Cardiac septum (tissue), 1 donor: ENCODE measurements at regions not wholly inside any gene's neighbourhood (a gene's known extent, or its start where the extent isn't known, plus 50 kb on each side); places are given as distances from the start of the nearest gene placed in this dataset.
"Not testable (repeated sequence)": the region's sequence is repeated elsewhere in the genome, so short reads cannot be mapped to it uniquely, and the experiment has no call there.

Source experiments
- DNase-seq: peaks from one replicate; pipeline ENCODE4 v3.0.0-alpha.2; 2020; ENCODE audit warnings: low spot score
- intact Hi-C: fragments of 100-400 bp; cut with DNase I; formaldehyde crosslinking; loops from one replicate; pipeline ENCODE4 v1.14.0; 2022
- donor health status: DM: no; HTN: no; CAD: no.

DNA sequence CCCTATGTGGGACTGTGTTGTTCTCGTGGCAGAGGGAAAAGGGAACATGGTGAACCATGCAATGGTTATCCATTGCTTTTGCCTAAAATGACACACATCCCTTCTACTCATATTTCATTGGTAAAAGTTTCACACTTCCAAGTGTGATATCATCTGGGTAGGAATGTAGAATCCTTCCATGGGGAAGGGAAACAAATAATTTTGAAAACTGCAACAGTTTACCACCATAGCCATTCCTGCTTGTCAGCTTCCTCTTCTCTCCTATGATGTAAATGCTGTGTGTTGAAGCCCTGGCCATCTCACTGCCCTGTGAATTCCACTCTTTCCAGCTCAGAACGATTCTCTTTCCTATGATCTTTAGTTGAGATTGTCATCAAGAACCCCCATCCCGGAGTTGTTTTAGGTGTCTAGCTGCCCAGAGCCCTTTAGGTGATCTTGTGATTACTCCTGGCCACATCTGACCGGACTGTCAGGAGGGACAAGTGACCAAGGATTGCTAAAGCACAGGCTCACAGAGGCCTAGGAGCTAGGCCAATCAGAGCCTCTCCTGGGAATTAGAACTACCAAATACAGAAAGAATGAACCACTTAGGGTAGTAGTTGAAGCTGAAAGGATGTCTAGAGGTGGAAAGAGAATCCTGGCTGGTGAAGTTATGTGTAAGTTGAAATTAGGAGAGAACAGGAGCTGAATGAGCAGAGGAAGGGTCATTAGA lies 84.6 kb downstream of the VCPKMT start:
- no peak for DNase-seq
- intact Hi-C loops: no loop called here

GRCh38 chr14:50032462-50033167 lies 83.8 kb downstream of the VCPKMT start:
- DNase-seq, intact Hi-C loops: not testable (repeated sequence)

- intact Hi-C loops: no loop called here
- no peak for DNase-seq
Measured at GRCh38 chr14:50035214-50035613, 81.2 kb downstream of the VCPKMT start.

DNA sequence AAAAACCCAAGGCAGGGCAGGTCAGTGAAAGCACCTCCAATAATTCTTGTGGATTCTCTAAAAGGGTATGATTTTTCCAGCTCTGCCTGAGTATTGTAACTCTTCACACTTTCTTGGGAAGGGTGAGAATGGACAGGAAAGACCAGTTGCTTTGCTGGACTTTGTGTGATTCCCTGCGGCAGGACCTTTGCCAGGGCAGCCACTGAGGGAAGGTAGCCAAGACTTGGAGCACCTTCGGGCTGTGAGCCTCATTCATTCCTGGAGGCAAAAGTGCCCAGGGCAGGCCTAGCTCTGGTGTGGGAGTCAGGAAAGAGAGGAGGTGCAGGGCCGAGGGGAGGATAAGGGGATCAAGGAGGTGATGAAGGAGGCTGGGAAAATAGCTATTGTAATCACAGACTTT lies 80.2 kb downstream of the VCPKMT start:
- intact Hi-C loops: no loop called here
- DNase-seq: no peak

- DNase-seq: no peak
- intact Hi-C loops: no loop called here
Measured at GRCh38 chr14:50036637-50037036, 79.7 kb downstream of the VCPKMT start.

- intact Hi-C loops: no loop called here
- no peak for DNase-seq
Measured at GRCh38 chr14:50037240-50037639, 79.1 kb downstream of the VCPKMT start.

DNA sequence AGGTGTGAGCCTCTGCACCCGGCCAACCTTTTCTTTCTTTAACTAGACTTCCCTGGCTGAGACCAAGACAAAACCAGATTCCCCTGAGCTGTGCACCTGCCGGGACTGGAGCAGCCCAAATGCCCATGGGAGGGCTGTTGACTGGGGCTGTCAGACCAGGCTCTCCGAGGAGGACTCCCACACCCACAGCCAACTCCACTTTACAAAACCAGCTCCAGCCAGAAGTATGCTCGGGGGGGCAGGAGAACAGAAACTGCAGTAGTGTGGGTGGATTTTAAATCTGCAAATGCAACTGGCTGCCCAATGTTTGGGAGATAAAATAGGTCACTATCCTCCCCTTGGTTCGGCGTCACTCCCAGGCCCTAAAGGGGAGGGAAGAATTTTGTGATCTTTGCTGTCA lies 78.5 kb downstream of the VCPKMT start:
- intact Hi-C loops: no loop called here
- no peak for DNase-seq

GRCh38 chr14:50038398-50039119 lies 77.8 kb downstream of the VCPKMT start:
- intact Hi-C loops: no loop called here
- no peak for DNase-seq

- DNase-seq: no peak
Measured at GRCh38 chr14:50039120-50039517, 77.3 kb downstream of the VCPKMT start.

GRCh38 chr14:50039734-50040400 lies 76.5 kb downstream of the VCPKMT start:
- DNase-seq: no peak
- intact Hi-C loops: no loop called here

More at GRCh38 chr14:50039120-50039517, 77.3 kb downstream of the VCPKMT start:
- intact Hi-C loops: no loop called here

DNA sequence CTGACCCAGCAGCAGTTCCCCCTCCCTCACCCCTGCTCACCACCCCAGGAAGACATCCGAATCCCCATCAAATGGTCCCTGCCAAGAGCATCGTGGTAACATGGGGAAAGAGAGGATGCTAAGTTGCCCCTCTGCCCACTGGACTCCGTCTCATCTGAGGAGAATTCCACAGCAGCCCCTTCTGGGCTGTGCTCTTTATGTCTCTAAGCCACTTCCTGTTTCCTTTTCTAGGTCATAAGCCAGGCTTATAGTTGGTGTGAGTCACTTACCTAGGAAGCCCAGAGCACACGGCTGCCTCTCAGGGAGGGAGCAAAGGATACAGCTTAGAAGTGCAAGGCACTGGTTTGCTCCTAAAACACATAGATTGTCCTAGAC lies 76.0 kb downstream of the VCPKMT start:
- intact Hi-C loops: no loop called here

DNA sequence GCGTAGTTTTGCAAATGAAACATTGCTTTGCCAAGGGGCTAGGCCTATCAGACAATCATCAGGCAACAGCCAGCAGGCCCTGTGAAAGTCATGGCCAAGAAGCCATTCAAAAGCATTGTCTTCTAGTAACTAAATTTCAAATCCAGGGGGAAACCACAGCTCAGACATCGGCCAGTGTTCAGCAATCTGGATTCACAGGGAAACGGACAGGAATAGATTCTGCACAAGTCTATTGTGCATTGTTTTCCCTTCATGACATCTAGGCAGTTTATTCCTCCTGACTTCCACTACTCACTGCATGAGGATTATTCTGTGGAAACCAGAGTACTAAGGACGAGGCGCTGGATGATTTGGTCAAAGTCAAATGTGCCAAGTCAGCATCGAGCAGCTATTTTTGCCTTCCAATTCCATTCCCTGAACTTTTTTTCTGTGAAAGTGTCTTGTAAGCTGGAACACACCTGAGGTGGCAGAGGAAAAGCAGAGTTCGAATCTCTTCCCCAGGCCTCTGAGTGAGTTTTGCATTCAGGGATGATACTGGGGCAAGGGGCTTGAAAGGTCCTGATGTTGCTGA lies 75.4 kb downstream of the VCPKMT start:
- no peak for DNase-seq
- intact Hi-C loops: no loop called here

More for the DNA sequence above, 76.0 kb downstream of the VCPKMT start:
- no peak for DNase-seq

DNA sequence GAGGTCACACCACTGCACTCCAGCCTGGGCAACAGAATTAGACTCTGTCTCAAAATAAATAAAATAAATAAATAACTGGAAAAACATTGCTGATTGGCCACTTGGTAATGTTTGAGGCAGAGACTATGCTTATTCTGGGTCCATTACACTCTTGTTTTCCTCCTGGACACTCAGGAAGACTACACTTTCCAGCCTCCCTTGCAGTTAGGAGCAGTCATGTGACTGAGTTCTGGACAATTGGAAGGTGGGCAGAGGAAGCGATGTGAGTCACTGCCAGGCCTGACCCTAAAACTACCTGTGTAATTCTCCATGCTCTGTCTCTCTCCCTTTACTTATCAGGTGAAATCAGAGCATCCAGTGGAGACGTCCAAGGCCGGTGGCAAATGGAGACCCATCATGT lies 74.4 kb downstream of the VCPKMT start:
- no peak for DNase-seq
- intact Hi-C loops: no loop called here

DNA sequence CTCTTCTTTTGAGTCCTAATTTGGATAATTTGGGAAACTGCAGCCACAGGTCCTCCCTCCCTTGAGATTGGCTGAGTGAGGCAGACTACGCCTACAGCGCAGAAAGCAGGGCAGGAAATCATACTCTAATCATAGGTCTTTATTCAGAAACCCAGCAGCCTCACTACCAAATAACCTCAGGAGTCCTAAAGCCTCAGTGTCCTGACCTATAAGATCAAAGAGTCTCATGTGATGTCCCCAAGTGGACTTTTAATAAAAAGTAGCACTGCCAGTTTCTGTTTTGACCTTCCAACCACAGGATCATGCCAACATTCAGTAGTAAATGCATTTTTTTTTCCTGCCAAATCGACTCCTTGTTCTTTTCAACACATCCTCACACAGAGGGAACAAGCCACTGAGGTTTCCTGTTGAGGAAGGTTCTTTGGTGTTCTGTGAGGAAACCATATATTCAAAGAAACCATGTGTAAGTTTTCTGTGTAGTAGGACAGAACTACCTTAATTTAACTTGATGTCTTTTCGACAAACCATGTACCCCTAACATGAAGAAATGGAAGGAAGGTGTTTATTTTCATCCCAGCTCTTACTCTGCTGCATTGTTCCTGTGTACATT lies 72.2 kb downstream of the VCPKMT start:
- intact Hi-C loops: no loop called here
- no peak for DNase-seq

DNA sequence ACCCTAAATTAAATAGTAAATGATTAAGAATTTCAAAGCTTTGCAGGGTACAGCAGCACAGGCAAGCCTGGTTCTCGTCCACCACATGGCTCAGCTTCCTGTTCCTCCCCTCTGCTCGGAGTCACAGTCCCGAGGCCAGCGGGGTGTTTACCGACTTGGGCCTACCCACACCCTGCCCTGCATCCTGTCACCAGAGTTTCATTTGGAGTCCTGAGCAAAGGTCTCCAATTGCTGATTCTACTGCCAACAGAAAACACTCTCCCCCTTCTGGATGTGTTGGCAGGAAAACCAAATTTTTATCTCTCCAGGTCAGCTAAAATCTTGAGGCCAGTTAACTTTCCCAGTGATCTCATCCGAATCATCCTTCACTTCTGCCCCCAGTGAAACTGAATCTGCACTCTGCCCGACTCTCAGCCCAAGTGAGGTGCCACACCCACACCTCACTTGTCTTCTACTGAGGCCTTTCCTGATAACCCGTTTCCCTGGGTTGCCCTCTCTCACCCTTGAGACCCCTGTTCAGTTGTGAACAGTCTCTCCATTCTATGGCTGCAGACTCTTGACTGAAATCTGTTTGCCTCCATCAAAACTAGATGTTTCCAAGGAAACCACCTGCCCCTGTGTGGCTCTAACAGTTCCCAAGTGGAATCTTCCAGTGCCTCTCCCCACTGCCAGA lies 71.2 kb downstream of the VCPKMT start:
- intact Hi-C loops: loop anchor here (5.0 kb wide), 1 partner anchor 43 kb away; no protein-coding TSS in a partner anchor
- peak; percentile 90 for DNase-seq

DNA sequence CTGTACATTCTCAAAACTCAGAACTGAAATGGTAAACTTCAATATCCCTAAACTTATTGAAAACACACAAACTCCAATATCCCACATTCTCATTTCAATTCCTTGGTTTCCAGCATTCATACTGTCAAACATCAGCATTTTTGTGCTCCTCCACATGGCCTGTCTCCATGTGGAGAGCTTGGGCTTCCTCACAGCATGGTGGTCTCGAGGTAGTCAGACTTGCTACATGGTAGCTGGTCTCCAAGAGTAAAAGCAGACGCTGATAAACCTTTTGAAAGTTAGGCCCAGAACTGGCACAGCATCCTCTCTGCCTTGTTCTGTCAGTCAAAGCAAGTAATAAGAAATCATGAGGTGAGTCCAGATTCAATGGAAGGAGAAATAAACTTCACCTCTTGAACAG lies 70.5 kb downstream of the VCPKMT start:
- intact Hi-C loops: loop anchor here (5.0 kb wide), 1 partner anchor 44 kb away; no protein-coding TSS in a partner anchor
- no peak for DNase-seq

GRCh38 chr14:50047274-50047676 lies 69.1 kb downstream of the VCPKMT start:
- intact Hi-C loops: loop anchor here (5.0 kb wide), 1 partner anchor 45 kb away; no protein-coding TSS in a partner anchor
- no peak for DNase-seq

DNA sequence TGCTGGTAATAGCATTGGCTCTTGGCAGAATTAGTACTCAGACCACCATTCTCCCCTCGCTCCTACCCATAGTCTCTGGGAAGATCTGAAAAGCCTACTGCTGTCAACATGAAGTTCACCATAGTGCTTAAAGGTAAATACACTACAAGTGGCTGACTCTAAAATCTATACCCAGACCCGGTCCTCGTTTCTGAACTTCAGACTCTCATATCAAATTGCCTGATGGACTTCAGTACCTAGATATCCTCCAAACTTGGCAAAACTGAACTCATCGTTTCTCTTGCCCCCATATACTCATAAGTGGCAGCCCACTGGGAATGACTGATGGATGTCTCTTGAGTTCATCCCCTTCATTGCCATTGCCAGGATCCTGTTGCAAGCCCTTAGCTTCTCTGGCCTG lies 67.3 kb downstream of the VCPKMT start:
- intact Hi-C loops: loop anchor here (5.0 kb wide), 1 partner anchor 47 kb away; no protein-coding TSS in a partner anchor
- DNase-seq: no peak
